LNCAP (cell line): ENCODE measurements at regions not wholly inside any gene's neighbourhood (a gene's known extent, or its start where the extent isn't known, plus 50 kb on each side); places are given as distances from the start of the nearest gene placed in this dataset.

Experiments used
- TF ChIP-seq, protein P1 (sequence below): fragments of 450-650 bp; IDR thresholded peaks from 2 replicates; pipeline ENCODE4 v1.5.1; 2017; ENCODE audit warnings: mild to moderate bottlenecking

DNA sequence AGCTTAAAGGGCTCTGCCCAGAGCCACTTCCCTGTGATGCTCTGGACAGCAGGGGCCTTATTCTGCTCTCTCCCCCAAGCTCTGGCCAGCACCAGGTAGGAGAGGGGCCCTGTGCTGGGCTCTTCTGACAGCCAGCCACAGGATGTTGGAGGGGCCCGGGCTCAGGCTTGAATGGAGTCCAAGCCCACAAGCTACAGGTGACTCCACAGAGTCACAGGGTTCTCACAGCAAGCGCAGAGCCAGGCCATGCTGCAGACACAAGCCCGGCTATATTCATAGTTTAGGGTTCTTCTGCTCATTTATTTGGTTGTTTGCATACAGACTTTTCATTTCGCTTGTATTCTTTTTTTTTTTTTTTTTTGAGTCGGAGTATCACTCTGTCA is 1392.8 kb downstream of the BRD1 start:
- TF ChIP-seq, protein P1, sequence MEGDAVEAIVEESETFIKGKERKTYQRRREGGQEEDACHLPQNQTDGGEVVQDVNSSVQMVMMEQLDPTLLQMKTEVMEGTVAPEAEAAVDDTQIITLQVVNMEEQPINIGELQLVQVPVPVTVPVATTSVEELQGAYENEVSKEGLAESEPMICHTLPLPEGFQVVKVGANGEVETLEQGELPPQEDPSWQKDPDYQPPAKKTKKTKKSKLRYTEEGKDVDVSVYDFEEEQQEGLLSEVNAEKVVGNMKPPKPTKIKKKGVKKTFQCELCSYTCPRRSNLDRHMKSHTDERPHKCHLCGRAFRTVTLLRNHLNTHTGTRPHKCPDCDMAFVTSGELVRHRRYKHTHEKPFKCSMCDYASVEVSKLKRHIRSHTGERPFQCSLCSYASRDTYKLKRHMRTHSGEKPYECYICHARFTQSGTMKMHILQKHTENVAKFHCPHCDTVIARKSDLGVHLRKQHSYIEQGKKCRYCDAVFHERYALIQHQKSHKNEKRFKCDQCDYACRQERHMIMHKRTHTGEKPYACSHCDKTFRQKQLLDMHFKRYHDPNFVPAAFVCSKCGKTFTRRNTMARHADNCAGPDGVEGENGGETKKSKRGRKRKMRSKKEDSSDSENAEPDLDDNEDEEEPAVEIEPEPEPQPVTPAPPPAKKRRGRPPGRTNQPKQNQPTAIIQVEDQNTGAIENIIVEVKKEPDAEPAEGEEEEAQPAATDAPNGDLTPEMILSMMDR: no peak

DNA sequence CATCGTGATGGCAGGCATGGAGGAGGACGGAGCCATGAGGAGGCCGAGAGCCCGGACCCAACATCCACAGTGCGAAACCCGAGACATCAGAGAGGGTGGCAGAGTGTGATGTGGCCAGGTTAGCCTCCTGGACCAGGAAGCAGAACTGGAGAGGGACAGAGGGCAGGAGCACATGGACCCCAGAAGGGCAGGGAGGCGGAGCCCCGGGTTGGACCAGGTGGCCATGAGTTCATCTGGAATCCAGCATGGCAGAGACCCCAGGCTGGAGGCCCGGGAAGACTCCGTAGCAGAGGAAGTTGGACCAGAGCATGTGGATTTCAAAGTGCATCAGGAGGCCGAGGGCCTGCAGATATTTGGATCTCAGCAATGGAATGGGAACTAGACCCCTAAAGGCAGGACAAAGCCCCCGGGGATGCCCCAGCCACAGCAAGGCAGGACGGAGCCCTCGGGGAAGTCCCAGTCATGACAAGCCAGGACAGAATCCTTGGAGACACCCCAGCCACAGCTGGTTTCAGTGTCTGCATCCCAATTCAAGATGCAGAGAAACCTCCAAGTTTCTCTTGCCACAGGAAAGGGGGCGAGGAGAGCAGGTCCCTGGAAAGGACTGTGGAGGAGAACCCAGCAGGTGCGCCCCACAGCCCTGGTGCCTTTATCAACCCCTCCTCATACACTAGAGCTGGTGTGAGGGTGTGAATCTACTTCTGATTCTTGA is 1393.4 kb downstream of the BRD1 start:
- TF ChIP-seq, protein P1: no peak

DNA sequence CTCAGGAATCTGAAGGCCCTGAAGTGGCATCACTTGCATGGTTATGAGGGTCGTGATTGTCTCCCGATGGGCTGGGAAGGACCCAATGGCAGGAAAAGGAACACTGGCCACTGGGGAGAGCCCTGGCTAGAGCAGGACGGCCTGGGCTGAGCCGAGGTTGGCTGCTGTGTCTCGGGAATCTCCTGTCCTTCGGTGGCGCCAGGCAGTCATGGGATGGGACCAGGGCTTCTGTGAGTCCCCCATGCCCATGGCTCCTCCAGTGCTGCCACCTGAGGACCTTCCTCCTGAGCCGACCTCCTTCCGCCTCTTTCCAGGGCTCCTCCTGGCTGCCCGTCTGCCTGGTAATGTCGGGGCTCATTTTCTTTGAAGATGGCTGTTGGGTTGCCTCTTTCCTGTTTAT is 1394.0 kb downstream of the BRD1 start:
- TF ChIP-seq, protein P1: no peak

DNA sequence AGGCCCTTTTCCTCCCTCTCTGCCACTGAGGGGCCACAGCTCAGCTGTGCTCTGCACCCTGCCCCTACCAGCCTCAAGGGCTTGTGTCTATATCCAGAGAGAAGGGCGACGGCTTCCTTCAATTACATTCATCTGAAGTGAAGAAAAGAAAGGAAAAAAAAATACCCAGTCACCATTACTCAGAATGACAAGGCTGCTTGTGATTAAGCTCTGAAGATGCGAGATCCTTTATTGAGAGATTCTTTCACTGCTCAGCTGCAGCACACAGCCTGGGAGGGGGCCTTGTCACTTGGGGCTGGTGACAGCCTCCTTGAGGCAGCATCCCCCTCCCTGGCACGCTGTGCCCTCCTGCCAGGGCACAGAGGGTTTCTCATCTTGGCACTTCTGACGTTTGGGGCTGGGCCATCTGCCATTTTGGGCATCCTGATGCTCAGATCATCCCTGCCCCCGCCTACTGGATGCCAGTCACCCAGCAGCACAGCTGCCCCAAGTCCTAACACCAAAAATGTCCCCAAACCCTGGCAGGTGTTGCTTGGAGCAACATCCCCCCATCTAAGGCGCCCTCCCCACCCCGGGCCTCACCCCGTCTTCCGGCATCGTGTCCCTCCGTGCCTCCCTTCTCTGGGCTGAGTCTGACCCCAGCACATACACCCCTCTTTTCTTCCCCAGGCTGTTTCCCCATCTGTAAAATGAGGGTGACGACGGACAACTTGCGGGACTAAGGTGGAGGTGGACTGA is 1394.7 kb downstream of the BRD1 start:
- TF ChIP-seq, protein P1: no peak

DNA sequence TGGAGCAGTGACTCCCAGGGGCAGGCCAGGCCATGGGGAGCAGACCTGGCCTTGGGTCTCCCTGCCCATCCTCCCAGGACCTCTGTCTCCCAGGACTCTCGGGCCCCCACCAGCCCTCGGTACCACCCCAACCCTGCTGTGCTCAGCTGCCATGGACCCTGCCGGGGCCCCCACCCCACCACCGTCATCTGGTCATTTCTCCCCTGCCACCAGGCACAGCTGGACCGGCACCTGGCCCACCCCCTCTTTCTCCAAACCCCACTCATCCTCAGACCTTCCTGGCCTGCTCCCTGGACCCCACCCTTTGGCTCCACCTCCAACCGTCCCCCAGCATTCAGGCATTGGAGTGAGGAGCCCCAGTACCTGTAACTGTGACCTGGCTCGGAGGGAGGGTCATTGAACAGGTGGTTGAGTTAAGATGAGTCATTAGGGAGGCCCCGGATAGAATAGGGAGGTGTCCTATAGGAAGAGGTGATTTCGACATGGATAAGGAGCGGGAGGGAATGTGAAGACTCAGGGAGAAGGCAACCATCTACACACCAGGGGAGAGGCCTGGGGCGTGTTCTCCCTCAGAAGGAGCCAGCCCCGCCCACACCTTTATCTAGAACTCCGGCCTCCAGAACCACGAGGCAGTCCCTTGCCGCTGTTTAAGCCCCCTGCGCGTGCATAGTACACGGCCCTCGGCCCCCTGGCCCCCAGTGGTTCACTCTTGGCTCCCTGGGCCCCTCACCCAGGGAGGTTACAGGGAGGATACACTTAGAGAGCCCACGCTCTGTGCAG is 1395.9 kb downstream of the BRD1 start:
- TF ChIP-seq, protein P1: no peak

DNA sequence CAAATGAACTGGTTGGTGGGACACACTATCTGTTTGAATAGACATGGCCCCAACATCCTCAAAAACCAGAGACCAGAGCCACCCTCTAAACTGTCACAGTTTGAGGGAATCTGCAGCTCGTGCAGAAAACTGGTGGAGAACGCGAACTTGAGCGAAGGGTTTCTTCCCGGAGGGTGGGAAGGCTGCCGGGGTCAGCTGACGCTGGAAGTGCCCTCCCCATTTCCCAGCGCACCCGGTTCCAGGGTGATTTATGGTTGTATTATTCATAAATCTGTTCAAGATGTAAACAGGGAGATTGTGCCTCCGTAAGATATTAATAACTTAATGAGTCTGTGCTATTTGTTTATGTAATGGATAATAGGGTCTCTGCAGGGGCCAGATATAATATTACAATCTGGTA is 1396.7 kb downstream of the BRD1 start:
- TF ChIP-seq, protein P1: no peak

DNA sequence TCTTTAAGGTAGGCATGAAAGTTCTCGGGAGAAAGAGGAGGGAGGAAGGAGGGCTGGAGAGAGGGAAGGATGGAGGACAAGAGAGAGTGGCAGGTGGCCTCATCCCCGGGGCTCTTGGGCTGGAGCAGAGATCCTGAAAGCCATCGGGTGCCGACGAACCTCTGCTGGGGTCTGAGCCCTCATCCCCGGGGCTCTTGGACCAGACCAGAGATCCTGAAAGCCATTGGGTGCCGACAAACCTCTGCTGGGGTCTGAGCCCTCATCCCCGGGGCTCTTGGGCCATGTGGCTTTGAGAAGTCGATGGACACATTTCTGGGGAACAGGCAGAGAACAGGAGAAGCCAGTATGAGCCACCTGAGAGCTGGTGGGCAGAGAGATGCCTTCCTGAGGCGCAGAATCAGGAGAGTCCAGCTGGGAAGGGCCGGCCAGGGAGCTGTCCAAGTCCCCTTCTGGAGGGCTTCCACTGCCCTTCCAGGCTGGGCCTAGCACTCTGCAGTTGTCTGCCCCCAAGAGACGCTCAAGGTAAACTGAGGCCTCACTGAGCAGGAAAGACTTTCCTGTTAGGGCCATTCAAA is 1398.1 kb downstream of the BRD1 start:
- TF ChIP-seq, protein P1: no peak
